ENCODE measurements at regions not wholly inside any gene's neighbourhood (a gene's known extent, or its start where the extent isn't known, plus 50 kb on each side); places are given as distances from the start of the nearest gene placed in this dataset.
"Not testable (repeated sequence)": the region's sequence is repeated elsewhere in the genome, so short reads cannot be mapped to it uniquely, and the experiment has no call there.

GRCh38 chr9:13806714-13807113 lies 507.2 kb downstream of the NFIB start:
- H3K27ac ChIP-seq: no peak overlapping the region

DNA sequence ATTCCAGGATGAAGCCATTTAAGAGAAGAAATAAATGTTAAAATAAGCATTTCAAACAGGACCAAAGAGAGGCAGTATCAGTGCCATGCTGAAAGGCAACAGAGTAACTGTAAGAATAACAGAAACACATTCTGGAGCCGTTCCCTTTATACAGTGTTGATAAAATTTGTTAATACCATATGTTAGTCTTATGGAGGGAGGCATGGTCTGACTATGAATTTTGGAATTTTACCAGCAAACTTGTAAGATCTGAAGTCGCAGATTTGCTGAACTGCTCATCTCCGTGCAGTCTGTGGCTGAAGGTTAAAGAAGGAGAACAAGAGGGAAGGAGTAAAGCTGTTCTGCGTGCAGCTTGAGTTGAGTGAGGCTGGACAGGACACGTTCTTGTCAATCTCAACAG lies 508.4 kb downstream of the NFIB start:
- no peak overlapping the region for H3K27ac ChIP-seq
- ChIA-PET CTCF (no interaction called here), POLR2A (ENCODE audit: low non-redundant PET) (no interaction called here)
- DNase-seq (ENCODE audit: low spot score): no peak
- no peak for TF ChIP-seq CTCF (conservative IDR thresholded peaks at IDR 0.05; ENCODE audit: low read depth)

More at GRCh38 chr9:13806714-13807113, 507.2 kb downstream of the NFIB start:
- POLR2A ChIA-PET (ENCODE audit: low non-redundant PET): no interaction called here
- CTCF ChIA-PET: no interaction called here
- peak; percentile 3 for DNase-seq (ENCODE audit: low spot score)
- no peak for TF ChIP-seq CTCF (conservative IDR thresholded peaks at IDR 0.05; ENCODE audit: low read depth)

DNA sequence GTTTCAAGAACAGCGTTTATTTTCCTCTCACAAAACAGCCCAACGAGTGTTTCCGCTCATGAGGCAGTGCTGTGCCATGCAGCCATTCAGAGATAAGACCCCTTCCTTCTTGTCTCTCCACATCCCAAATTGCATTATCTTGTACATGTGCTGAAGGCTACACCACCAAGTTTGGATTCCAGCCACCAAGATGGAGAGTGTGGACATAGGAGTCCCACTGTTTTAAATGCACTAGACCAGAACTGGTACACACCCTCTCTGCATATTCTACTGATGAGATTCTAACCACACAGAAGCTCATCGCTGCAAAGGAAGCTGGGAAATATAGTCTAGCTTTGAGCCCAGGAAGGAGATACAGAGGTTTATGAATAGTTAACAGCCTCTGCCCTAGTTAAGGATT lies 509.4 kb downstream of the NFIB start:
- H3K27ac ChIP-seq: no peak overlapping the region
- ChIA-PET POLR2A (ENCODE audit: low non-redundant PET) (no interaction called here), CTCF (no interaction called here)
- no peak for DNase-seq (ENCODE audit: low spot score)
- no peak for TF ChIP-seq CTCF (conservative IDR thresholded peaks at IDR 0.05; ENCODE audit: low read depth)

DNA sequence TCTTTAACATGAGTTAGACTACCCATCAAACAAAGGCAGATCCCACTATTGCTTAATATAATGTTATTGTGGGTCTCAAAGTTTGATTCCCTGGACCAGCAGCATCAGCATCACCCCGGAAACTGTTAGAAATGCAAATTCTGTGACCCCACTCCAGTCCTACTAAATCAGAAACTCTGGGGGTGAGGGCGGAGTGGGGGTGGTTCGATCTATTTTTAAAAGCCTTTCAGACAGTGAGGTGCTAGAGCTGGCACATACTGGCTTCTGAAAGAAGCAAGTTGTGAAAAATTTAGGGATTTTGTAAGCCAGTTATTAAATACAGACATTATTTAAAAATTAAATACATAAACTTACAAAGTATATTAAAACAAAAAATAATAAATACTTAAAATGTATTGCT lies 513.2 kb downstream of the NFIB start:
- no peak for TF ChIP-seq CTCF (conservative IDR thresholded peaks at IDR 0.05; ENCODE audit: low read depth)
- CTCF ChIA-PET: no interaction called here
- POLR2A ChIA-PET (ENCODE audit: low non-redundant PET): no interaction called here

GRCh38 chr9:13797701-13798100 lies 516.2 kb downstream of the NFIB start:
- POLR2A ChIA-PET (ENCODE audit: low non-redundant PET); H3K27ac ChIP-seq; DNase-seq (ENCODE audit: low spot score); CTCF ChIA-PET: not testable (repeated sequence)

More for the DNA sequence above, 513.2 kb downstream of the NFIB start:
- H3K27ac ChIP-seq: no peak overlapping the region
- DNase-seq (ENCODE audit: low spot score): no peak

DNA sequence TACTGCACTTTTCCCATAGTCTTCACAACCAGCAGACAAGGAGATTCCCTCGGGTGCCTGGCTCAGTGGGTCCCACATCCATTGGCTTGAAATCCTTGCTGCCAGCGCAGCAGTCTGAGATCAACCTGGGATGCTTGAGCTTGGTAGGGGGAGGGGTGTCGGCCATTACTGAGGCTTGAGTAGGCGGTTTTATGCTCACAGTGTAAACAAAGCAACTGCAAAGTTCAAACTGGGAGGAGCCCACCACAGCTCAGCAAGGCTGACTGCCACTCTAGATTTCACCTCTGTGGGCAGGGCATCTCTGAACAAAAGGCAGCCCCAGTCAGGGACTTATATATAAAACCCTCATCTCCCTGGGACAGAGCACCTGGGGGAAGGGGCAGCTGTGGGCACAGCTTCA lies 512.3 kb upstream of the MPDZ start:
- POLR2A ChIA-PET (ENCODE audit: low non-redundant PET): no interaction called here
- DNase-seq (ENCODE audit: low spot score): no peak
- CTCF ChIA-PET: no interaction called here
- no peak overlapping the region for H3K27ac ChIP-seq
- no peak for TF ChIP-seq CTCF (conservative IDR thresholded peaks at IDR 0.05; ENCODE audit: low read depth)

DNA sequence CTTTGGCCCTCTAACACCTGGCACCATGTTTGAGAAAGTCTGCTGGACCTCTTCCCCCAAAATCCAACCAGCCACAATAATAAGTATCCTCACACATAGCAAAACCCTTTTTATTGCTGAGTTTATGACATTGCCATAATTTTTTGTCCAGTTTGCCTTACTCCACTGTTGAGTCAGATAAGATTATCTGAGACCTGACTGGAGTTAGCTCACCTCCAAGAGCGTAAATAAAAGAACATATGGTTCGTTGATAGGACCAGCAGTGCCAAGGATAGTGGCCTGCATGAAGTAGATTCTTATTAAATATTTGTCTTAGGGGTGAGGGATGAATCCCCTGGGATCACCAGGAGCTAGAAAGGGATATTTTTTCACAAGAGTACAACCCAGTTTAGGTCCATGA lies 510.6 kb upstream of the MPDZ start:
- no peak for TF ChIP-seq CTCF (conservative IDR thresholded peaks at IDR 0.05; ENCODE audit: low read depth)
- CTCF ChIA-PET: no interaction called here
- no peak overlapping the region for H3K27ac ChIP-seq
- no peak for DNase-seq (ENCODE audit: low spot score)
- POLR2A ChIA-PET (ENCODE audit: low non-redundant PET): no interaction called here

All from RWPE1 (cell line).